A204.1 (cell line): ENCODE measurements at regions not wholly inside any gene's neighbourhood (a gene's known extent, or its start where the extent isn't known, plus 50 kb on each side); places are given as distances from the start of the nearest gene placed in this dataset.

Experiments
- FAIRE-seq: peaks from 2 replicates; lab custom pipeline; 2012; peaks lifted over from hg19 to GRCh38; lab: Jason Lieb, UNC

DNA sequence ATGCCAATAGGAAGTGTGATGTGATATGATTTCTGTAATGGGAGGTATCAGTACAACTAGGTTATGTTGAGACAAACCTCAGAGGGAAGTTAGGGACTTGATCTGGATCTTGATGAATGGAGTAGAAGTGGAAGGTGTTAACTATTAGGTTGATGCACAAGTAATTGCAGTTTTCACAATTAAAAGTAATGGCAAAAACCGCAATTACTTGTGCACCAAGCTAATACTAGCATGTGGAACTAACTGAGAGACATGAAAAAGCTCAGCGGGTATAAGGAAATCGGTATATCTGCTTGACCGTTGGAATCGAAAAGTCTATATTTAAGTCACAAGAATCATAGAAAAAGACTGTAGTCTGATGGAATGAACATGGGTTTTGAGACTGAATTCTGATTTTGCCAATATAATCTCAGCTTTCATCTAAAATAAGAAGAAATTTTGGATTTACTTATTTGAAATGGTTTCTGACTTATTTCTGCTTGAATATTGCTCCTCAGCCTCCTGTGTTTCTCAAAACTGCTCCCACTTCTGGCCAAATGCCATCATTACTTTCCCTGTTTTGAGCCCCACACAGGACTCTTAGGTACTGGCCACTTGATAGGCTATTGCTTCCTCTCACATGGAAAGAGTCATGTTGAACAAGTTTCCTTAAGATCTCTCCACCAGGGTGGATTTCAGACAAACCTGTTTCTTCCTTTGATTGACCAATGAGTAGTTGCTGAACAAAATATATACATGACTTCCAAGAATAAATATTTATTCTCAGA is 271.5 kb upstream of the COL8A1 start:
- no peak for FAIRE-seq

DNA sequence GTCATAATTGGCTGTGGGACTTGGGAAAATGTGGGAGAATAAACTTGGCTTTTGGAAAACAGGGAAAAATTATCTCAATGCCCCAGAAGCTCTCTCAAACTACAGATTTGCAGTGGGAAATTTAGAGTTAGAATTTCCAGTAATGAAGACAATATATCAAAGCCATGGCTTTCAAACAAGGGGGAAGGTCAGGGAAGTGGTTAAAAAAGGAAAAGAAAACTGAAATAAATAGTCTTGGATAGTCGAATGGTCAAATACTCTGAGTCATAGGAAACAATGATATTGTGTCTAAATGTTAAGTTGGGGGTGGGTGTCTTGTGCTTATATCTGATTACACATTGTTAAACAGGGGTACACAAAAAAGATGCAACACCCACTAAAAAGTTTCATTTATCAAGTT is 272.4 kb upstream of the COL8A1 start:
- no peak for FAIRE-seq

DNA sequence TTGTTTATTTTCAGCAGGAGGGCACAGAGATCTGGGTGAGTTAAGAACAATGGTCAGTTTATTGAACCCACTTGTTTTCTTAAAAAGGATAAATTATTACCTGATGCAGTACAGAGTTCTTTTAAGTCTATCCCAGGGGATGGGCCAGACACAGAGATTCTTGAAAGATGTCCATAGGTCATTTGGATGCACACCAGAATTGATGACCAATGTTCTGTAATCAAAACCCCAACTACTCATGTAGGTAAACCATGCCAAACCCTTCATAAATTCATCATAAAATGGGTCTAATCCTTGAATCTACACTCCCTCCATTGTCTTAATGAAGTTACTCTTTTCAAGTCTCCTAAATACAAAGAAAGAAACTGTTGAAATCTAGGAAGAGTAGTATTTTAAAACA is 273.0 kb upstream of the COL8A1 start:
- FAIRE-seq = no peak

DNA sequence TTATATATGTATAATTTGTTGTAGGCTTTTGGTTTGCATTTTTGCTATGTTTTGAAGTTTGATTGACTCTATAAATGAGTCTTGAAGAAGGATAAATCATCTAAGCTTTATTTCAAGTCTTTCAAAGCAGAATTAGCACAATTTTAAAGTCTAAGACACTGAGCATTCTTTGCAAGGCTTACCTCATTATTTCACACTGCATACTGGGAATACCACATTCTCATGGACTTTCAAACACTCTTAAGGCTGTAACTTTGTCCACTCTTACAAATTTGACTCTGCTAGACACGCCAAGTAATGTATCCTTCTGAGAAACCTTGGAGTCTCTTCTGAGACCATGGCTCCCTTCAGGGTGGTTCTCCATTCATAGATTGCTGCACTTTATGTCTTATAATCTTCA is 281.3 kb upstream of the COL8A1 start:
- FAIRE-seq = no peak

DNA sequence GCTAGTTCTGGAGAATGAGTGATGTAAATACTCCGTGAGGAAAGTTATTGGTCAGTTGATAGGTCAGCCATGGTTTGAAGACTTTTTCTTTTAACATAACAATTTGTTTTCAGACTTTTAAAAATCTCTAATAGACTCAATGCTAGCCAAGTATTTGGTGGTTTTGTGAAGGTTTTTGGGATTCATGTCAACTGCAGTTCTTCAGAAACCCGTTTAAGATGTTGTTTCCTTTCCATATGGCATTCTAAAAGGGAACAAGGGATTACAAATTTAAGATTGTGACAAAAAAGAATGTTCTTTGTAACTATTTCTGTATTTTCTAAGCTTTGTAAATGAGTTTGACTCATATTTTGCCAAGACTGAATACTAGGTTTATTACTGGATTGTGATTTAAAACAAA is 281.7 kb upstream of the COL8A1 start:
- no peak for FAIRE-seq

DNA sequence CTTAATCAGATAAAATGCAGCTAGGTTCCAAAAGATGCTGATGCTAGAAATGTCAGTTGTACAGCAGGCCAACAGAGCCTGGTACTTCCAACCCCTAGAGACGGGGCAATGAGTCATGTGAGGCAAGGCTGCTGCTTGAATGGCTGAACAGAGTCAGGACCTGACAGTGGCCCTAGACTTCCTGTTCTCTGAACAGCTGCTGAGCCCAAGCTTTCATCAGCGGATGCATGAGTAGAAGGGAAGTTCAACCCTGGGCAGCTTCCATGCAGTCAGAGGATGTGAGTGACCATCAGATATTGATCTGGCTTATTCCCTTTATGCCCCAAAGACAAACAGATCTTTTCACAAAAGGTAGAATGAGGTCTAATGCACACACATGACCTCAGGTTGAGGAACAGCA is 282.9 kb upstream of the COL8A1 start:
- no peak for FAIRE-seq

DNA sequence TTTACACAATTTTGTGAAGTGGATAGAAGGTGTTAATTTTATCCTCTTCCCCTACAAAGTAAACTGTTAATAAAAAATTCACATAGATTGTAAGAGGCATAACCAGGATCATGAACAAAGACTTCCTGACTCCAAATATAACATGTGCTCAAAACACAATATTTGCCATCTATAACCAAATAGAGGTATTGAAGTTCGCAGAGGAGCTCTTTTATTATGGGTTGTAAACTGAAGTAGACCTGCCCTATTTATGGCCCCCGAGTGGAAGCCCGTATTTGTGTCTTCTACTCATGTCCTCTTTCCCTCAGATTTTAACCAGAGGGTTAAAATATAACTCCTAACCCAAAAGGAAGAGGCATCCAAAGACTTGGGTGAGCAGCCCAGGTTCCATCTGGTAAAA is 285.6 kb upstream of the COL8A1 start:
- FAIRE-seq = no peak

DNA sequence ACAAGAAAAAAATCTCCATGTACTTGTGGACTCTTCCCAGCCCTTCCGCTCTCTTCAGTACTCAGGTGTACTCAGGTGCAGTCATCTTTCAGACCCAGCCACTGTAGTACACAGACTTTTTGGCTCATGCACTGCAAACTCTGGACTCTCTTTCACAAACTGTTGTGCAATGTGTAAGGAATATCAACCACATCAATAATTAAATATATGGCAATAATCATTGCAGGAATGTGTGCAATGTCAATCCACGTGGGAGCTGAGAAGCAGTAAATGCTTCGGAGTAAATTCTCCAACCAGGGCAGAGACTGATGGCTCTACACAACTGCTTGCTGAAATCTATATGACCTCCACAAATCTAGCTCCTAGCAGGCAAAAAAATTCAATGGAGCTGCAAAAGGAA is 287.3 kb upstream of the COL8A1 start:
- FAIRE-seq = no peak

DNA sequence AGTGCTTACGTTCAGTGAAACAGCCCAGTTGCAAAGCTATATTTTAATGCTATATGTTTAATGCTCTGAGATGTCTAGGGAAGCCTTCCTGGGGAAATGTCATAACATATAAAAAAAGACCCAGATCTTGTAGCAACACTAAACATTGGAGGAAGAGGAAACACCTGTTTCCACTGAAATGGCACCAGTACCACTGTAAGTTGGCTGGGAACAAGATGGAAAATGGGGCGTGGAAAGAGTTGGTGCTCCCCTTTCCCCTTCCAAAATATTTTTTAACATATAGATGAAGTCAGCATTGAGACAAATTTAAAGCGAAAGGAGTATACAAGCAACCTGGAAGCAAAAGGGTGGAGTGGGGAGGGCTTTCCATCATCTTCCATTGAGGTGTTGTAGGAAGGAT is 289.9 kb upstream of the COL8A1 start:
- FAIRE-seq = no peak

DNA sequence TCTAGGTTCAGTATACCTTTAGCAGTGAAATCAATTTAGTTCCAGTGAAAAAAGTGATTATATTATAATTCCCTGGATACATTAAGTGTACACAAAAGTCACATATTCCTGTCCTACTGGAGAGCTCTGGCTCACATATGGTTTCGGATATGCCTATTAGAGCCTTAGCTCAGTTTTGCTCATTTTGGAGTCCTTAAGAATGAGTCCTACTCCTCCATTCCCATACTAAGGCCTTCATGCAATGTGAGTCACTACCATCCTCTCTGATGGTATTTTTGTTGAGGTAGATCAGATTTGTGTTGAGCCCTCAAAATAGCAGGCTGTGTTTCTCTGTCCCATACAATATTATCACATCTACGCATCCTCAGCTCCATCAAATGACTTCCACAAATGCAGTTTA is 294.2 kb upstream of the COL8A1 start:
- no peak for FAIRE-seq

DNA sequence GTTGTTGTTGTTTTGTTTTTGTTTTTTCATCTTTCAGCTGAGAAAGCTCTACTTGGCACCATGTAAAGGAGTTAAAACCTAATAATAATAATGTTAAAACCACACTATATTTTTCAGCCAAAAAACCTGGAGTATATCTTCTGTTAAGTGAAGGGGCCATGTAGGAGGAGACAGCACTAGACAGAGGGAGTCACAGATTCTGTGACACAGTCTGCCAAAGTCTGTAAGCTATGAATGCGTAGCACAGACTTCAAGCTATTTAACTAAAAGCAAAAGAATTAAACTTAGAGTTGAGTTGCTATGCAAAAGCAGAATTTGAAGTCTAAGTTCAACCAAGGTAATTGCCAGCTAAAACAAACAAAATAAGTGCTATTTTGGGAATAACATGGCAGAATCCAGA is 296.0 kb upstream of the COL8A1 start:
- FAIRE-seq = no peak

DNA sequence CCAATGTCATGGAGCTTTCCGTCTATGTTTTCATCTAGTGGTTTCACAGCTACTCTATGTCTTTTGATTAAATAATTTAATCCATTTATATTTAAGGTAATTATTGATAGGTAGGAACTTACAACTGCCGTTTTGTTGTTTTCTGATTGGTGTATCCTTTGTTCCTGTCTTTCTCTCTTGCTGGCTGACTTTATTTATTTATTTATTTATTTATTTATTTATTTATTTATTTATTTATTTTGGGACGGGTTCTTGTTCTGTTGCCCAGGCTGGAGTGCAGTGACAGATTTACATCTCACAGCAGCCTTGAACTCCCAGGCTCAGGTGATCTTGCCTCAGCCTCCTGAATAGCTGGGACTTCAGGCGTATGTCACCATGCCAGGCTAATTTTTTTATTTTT is 299.2 kb upstream of the COL8A1 start:
- FAIRE-seq = no peak

DNA sequence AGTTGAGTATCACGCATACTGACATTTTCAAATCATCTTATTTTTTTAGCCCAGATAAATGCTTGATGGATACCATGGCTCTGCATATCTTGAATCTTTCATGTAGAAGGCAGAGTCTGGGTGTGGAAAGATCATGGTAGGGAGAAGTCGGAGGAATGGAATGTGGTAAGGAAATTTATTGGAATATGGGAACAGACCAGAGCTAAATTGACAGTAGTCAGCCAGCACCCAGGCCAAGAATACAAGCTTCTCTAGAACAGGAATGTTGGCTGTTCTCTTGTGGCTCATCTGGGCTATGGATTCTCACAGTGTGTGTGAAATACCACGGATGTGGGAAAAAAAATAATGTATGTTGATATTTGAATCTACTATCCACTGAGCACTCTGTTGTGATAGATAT is 305.7 kb upstream of the COL8A1 start:
- no peak for FAIRE-seq

DNA sequence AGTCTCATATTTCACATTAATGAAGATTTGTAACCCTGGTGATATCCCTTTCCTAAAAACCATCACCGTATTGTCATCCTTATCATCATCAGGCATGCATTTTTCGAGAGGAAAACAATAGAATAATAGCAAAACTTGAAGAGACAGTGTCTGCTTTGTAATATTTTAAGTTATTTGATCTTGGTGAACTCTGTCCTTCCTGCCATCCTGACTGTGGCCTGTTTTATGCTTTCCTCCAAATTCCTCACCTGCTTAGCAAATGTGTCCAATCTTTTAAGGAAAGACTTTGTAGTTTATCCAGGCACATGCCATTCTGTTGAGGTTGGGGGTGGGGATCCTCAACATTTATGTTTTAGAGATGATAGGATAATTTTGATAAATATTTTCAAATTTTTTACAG is 306.1 kb upstream of the COL8A1 start:
- FAIRE-seq = no peak

DNA sequence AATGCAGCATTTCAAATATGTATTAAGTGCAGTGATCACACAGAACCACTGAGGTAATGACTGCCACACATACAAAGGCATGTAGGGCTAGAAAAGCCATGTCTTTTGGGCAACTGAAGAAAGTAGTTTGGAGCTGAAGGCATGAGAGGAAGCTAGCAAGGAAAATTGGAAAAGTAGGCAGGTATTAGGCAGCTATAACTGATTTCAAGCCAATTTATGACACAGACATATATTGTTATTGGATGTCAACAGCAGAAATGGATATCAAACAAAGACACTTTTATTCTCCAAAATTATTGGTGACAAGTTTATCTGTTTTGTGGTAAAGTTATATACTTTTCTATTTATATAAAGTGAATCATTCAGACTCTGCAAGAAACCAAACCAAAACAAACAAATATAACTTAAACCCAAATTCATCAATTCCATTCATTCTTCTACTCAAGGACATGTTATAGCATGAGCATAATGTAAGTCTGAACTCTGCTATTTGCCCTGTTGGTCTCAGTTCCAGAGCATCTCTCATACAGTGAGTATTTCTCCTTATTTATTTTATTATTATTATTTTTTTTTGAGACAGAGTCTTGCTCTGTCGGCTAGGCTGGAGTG is 307.4 kb upstream of the COL8A1 start:
- FAIRE-seq = no peak

DNA sequence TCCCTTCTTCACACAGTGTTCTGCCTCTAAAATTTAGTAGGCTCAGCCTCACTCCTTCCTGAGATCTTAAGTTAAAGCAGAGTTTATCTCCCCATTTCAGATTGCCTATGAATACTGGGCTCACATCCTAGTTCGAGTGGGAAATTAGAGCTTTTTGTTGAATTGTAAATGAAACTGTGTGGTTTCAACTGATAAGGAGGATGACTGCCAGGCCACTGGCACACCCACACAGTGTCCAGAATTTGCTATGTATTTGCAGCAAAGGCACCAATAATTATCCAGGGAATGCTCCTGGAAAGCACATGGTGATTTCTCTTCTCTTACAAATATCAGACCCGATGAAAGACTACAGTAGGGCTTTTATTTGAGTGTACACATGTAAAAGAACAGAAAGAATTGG is 308.1 kb upstream of the COL8A1 start:
- no peak for FAIRE-seq

DNA sequence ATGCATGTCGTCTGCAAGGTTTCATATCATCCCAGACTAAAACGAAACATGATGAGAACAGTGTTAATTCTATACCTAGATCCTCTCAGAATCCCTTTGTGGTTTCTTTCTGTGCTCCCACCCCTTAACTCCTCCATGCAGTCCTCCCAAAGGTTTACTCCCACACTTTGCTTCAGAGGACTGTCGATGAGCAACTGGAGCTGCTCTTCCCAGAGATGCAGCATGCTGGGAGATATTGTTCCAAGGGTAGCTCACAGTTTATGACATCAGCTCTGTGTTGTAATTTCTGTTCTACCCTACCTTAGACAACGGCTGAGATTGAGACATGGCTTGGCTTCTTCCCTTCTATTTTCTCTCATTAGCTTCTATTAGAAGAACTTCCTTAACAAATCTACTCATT is 313.0 kb upstream of the COL8A1 start:
- no peak for FAIRE-seq

DNA sequence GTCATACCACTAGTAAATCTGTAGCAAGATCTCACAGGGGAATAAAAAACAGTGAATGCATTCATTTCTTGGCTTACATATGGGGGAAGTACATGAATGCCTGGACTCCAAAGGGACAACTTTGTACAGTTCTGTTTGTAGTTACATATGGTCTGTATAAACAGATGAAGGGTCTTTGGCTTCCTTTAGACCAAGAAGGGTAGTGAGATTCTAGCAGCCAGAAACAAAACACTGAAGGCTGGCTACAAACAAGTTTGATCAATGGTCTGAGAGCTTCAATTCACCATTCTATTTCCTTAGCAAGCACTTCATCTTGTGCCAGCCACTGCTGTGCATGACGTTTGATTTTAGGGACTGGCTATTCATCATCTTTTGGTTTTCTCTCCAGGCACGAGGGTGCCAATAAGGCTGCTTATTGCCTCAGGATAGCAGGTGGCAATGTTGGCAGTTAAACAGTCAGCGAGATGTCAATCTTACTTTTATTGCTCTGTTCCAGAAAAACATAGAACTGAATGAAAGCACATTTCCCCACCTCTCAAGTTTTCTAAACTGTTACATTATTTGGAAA is 313.7 kb upstream of the COL8A1 start:
- FAIRE-seq = no peak

DNA sequence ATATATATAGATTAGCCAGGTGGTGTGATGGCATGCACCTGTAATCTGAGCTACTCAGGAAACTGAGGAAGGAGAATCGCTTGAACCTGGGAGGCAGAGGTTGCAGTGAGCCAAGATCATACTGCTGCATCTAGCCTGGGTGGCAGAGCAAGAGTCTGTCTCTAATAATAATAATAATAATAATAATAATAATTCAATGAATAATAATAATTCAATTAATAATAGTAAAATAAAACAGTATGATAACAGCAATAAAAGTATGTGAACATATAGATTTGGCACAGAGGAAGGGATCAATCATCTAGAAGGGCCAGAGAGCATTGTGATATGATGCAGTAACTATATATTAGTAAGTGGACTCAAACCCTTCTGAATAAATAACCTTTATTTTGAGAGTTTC is 314.5 kb upstream of the COL8A1 start:
- FAIRE-seq = no peak

DNA sequence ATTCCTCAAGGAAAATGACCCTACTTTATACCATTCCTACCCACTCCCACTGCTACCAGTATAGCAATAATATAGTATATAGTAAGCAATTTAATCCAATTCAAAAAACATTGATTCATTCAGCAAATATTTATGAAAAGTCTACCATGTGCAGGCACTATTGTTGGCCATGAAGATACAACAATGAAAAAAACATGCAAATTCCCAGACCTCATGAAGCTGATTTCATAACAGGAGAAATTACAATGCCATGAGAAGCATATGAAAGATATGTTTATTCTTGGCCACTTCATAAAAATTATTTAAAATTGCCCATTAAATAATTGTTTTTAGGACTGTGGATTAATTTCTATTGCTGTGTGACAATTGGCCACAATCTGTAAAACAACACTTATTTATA is 315.8 kb upstream of the COL8A1 start:
- no peak for FAIRE-seq

DNA sequence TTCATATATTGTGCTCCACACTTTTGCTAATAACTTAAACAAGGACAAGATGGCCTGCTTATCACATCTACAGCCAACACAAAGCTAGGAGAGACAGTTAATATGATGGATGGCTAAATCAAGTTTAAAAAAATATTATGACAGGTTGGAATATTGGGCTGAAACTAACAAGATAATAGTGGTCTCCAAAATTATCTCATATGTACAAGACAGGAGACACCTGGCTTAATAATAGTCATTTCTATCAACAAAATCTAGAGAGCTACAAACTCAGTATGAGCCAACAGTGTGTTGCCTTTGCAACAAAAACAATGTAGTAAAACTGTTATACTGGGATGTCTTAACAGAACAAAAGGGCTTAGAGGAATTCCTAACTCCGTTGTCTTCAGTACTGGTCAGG is 317.1 kb upstream of the COL8A1 start:
- no peak for FAIRE-seq

DNA sequence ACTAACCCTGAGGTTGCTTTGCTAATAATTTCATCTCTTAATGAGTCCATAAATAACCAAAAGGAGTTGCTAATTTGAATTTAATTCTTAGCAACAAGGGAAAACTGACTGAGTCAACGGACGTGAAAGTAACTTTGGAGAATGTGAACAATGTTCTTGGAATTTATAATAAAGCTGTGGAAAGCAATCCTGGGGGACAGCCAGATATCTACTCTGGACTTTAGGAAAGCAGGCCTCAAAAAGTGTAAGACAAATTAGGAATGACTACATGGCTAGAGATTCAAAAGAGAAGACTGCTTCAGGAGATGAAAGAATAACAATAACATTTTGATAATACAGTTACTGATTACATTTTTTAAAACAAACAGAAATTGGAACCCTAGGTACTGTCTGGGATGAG is 318.4 kb upstream of the COL8A1 start:
- no peak for FAIRE-seq

DNA sequence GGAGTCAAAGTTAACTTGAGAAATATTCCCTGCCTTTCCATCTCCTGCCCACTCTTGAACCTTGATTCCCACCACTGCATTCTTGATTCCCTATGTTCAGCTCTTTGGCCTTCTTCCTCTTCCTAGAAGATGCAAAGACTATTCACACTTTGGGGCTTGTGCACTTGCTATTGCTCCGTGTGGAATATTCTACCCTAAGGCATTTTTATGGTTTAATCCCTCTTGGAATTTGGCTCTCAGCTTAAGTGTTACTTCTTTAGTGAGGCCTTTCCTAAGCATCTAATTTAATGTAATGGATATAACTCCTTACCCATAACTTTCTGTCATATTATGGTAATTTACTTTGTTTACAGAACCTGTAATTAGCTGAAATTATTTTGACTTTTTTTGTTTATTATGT is 318.9 kb upstream of the COL8A1 start:
- FAIRE-seq = no peak

DNA sequence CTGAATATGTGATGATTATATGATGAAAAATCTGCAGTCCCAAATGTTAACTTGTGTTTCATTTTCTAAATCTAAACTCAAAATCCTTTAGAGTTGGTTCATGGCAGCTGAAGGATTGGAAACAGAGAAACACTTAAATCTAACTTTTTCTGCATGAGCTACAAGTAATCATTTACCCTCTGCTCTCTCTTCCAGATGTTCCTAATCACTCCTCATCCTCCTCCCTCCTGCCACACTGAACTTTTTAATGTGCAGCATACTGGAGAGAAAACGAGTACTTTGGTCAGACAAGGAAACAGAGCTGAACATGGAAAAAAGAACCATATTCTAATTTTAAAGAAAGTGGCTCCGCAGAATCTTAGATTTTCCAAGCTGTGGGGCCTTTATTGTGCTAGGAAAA is 321.2 kb upstream of the COL8A1 start:
- no peak for FAIRE-seq
